Stimulated activated naive CD8-positive, alpha-beta T cell treated with anti-CD3 and anti-CD28 coated beads, Interleukin-15, Interleukin-2, amounts not matched to agents 100 U/mL and 50 U/mL, for 24 hours (primary cell): ENCODE measurements at regions not wholly inside any gene's neighbourhood (a gene's known extent, or its start where the extent isn't known, plus 50 kb on each side); places are given as distances from the start of the nearest gene placed in this dataset.
"Not testable (repeated sequence)": the region's sequence is repeated elsewhere in the genome, so short reads cannot be mapped to it uniquely, and the experiment has no call there.

Source experiments
- ATAC-seq: fragments of 150-1000 bp; cut with Tn5 transposase; one replicate; pipeline ENCODE4 v1.10.0; 2021
- DNase-seq: peaks from one replicate; pipeline ENCODE4 v3.0.0; 2021

DNA sequence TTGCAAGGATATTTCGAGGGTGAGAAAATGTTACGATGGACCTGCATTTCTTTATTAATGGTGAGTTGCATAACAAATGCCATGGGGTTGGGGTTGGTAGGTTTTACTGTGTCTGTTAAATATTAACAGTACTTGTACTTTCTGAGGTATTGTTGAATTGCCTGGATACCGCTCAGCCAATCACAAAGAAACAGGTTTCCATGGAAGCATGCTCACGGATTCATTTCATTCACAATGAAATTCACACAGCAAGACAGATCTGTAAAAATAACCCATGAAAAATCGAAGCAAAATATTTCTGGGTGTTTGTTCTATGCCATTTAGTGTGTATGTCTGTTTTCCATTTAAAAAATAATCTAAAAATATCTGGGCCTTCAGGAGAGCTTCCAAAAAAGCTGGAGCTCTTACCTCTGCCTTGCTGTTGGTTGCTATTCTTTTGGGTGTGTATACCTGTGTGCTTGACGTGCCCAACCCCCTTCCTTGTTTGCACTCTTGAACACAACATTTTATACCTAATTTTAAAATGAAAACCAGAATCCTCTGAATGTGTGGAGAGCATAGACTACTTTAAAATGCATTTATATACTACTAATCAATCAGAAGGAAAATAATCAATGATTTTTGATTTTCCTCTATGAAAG, 479.8 kb upstream of the TBL1XR1 start:
- DNase-seq (no peak), ATAC-seq (no peak)

GRCh38 chr3:177679568-177680471, 482.5 kb upstream of the TBL1XR1 start:
- peak; percentile 91 for ATAC-seq
- peak; percentile 38 for DNase-seq

DNA sequence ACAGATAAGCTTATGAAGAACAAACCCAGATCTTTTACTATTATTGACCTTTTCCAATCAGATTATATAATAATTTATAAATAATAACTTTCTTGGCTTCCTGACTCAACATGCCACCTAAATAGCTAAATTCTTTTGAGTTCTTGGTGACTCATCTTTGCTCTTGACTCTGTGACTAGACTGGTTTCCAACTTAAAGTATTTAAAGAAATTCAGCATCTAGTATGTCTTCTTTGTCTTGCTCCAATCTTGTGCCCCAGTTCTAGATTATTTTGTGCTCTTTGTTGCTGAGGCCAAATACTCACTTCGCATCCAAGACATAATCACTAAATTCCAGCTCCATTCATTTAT, 483.2 kb upstream of the TBL1XR1 start:
- ATAC-seq (no peak), DNase-seq (no peak)

DNA sequence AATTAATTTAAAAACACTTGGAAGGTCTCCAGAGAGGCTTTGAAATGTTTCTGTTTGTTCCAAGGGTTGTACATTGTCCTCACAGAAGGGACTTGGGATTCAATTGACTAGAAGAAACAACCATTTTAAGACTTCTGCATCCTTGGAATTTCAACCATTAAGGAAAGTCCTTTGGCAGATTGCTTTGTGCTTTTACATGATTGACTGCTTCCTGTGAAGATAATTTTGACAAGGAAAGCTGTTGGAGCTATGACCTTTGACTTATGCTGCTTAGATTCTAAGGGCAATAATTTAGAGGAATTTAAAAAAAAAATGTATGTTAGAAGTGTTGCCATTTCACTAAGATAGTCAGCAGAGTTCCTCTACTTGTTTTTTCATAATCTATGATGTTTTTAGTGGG, 483.9 kb upstream of the TBL1XR1 start:
- DNase-seq (no peak), ATAC-seq (no peak)

- no peak for DNase-seq
- no peak for ATAC-seq
These were observed 484.6 kb upstream of the TBL1XR1 start for GRCh38 chr3:177681852-177682251.

DNA sequence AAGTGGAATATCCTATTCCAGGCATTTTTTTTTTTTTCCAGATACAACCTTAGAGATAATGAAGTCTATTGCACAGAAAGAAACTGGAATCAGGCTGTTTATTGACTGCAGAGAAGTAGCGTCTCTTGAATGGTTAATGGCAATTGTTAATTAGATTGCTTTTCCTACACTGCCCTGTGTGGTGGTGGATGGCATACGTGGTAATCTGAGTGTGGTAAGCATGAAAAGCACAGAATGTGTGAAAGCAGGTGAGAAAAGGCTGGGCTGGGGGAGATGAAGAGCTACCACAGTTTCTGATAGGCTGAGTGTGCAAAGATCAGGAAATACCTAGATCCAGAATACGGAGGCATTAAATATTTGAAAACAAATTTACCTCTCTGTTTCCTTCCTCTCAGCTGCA, 486.3 kb upstream of the TBL1XR1 start:
- ATAC-seq = no peak
- DNase-seq = no peak

GRCh38 chr3:177686671-177687070, 489.4 kb upstream of the TBL1XR1 start:
- no peak for ATAC-seq
- no peak for DNase-seq

DNA sequence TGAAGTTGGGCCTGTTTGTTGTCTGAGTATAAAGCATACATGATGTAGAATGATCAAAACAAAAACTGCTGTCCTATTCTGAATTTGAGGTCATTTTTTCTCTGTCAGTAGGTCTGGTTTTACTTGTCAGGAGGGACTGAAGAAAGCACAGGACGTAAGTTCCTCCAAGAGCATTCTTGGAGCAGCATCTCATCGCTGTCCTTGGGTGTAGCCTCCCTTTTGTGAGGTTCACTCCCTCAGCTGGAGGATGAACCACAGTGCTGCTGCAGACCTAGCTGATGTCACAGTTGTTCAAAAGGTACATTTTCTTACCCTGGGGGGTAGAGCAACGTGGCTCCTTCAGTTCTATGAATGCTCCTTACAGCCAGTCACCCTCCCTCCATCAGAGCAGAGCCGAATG, 490.0 kb upstream of the TBL1XR1 start:
- ATAC-seq = no peak
- DNase-seq = no peak

GRCh38 chr3:177688152-177688551, 490.9 kb upstream of the TBL1XR1 start:
- DNase-seq (no peak), ATAC-seq (no peak)

DNA sequence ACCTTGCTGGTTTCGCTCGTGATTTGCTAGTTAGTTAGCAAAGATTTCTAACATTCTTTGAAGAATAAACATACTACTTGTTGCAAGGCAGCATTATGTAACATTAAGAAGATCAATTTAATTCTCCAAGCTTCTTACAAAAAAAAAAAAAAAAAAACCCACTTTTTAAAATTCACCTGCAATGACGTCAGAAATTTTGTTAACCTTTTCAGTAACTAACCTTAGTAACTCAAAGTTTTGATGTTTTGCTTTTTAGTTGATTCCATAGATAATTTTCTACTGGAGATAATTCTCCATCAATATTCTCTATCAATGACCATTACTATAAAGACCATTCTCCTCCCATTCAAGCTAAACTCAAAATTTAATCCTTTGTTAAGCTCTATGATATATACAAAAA, 491.8 kb upstream of the TBL1XR1 start:
- no peak for DNase-seq

DNA sequence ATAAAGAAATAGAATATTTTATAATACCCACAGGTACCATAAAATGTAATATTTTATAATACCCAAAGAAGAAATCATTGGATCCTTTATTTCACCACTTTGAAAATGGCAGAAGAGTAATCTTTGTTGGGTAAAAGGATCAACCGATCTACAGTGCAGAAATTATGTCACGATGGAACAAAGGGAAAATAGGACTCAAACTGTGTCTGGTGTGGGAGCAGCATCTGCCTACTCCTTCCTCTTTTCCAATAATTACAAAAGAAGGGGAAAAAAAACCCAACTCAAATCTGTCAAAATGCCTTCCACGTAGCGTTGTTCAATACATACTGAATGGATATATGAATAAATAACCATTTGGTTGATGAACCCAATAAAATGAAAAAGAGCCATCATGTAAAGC, 492.6 kb upstream of the TBL1XR1 start:
- no peak for ATAC-seq
- DNase-seq = no peak

More for the DNA sequence above, 491.8 kb upstream of the TBL1XR1 start:
- no peak for ATAC-seq

DNA sequence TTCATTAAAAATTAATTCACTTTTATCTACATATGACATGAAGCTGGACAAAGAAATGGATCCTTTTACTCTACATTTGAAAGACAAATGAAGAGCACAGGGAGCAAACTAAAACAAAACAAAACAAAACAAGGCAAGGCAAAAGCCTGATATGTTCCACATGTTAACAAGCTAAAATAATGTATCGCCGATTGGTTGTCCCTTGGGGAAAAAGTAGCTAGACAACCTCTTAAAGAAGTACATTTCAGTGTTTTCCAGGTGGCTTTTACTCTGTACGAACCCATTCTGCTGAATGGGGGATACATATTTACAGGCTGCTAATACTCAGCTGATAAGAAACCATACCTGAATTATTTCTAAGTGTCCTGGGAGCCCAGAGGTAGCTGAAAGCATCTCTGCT, 493.0 kb upstream of the TBL1XR1 start:
- DNase-seq = no peak
- no peak for ATAC-seq

GRCh38 chr3:177692304-177692975, 495.2 kb upstream of the TBL1XR1 start:
- ATAC-seq = no peak

DNA sequence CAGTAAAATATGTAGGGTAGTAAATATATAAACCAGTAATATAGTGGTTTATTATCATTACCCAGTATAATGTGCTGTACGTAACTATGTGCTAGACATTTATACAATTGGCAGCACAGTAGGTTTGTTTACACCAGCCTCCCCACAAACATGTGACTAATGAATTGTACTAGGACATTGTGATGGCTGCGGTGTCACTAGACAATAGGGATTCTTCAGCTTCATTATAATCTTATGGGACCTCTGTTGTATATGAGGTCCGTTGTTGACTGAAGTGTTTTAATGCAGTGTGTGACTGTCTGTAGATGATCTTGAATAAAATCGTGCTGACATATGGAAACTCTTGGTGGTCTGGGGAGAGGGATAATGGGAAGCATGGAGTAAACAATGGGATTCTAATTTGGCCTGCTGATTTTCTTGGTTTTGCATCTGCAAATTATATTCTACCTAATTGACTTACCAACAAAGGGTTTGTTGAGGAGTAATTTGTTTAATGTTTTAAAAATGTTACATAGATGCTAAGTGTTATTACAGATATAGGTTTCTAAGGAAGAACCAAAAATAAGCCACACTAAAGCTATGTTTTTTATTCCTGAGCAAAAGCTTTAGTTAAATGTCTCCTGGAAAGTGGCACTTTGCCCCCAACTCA, 496.5 kb upstream of the TBL1XR1 start:
- no peak for ATAC-seq
- no peak for DNase-seq

More at GRCh38 chr3:177692304-177692975, 495.2 kb upstream of the TBL1XR1 start:
- DNase-seq = no peak

DNA sequence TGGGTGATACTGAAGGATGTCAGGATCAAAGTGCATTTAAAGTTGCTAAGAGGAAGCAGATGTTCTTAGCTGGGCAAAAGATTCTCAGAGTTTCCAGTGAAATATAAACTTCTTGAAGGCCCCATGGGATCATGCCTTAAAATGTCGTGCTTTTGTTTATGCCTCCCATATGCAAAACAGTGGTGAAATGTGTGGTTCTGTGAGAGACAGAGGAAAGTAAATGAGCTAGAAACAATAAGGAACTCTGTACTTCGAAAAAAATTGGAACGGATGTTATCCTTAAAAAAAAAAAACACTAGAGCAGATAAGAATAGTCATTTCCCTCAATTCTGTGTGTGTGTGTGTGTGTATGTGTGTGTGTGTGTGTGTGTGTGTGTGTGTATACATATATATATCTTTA, 497.0 kb upstream of the TBL1XR1 start:
- no peak for DNase-seq
- peak; percentile 49 for ATAC-seq

DNA sequence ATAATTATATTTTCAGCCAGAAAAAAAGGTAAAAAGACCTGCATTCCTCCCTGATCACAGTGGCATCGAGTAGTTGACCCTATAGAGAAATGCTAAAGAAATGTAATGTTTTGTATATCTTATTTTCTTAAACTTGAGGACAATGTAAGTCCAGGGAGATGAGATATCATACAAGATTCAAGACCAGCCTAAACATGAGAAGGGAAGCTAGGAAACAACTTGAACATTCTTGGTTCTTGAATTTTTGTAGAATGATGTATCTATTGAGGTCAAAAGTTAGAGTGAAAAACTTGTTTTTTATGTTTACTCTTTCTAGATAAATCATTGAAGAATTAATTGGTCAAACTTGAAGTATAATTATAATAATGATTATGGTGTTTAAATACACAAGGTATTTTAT, 497.7 kb upstream of the TBL1XR1 start:
- ATAC-seq = no peak
- no peak for DNase-seq

DNA sequence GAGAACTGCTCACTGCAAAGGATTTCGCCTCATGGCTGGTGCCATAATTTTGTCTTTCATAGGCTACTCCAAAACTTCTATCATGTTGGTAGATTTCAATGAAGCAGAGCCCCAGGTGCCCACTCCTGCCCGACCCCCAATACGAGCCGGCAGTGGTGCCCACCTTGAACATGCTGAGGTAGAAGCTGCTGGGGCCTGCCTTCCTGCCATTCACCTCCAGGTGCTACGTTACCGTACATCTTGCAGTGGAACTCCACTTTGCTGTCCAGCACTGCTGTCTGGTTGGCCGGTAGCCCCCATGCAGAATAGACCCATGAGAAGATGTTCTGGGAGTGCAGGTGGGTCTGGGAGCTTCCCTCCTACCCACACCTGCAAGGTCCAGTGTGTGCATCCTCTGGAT, 502.8 kb upstream of the TBL1XR1 start:
- DNase-seq = no peak
- ATAC-seq = no peak

DNA sequence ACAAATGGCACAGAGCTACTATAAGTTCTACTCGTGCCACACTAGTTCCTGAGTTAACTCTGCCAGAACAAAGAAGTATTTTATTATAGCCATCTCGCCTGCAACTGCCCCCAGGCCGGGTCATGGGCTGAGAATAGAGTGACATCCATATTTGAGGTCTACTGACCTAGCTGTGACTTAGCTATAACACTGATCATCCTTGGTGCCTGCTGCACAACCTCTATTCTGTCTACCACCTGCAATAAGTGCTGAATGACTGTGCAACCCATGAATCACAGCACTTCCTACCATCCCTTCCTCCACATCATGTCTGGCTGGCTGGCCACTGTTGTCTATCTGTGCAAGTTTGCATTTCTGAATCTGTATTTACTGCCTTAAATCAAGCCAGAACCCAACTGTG, 506.5 kb upstream of the TBL1XR1 start:
- peak; percentile 57 for ATAC-seq
- no peak for DNase-seq

DNA sequence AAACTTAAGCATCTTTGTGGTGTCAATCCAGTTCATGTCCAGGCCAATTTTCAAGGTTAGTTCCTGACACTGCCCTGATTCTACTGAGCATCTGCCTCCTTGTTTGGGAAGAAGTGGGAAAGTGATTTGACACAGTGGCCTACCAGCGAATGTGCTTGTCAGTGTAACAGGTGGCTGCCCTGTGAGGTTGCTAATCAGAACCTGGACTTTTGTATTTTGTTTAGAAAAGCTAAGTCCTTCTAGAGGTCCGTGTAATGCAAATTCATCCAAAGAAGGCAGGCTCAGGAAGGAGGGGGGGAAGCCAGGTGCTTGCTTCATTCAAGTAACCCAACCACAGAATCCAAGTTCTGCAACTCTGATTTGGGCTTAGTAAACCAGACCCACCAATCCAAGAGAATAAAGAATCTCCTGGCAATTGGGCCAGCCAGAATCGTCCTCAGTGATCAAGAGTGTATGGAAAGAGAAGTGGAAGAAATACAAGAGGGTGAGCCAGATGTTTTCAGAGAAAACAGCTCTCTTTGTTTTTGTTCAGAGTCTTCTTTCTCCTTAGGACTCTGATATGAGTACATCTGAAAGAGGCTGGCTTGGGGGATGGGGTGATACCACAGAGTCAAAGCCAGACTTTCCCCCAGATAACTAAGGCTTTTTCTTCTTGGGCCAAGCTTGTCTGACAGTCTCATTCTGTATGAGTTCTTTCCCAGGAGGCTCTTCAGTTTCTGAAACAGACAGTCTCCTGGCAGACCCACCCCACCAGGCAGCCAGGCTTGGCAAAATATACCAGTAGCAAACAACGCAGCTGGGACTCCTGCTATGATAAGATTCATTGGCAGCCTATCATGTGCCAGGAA, 508.9 kb upstream of the TBL1XR1 start:
- no peak for DNase-seq
- ATAC-seq = no peak

- DNase-seq, ATAC-seq: not testable (repeated sequence)
These were observed 512.2 kb upstream of the TBL1XR1 start for GRCh38 chr3:177709470-177709869.

GRCh38 chr3:177710506-177710905, 513.2 kb upstream of the TBL1XR1 start:
- ATAC-seq (no peak), DNase-seq (no peak)

GRCh38 chr3:177711637-177712036, 514.4 kb upstream of the TBL1XR1 start:
- ATAC-seq (no peak), DNase-seq (no peak)
